Lower leg skin (tissue), 4 donors: ENCODE measurements at regions not wholly inside any gene's neighbourhood (a gene's known extent, or its start where the extent isn't known, plus 50 kb on each side); places are given as distances from the start of the nearest gene placed in this dataset.

Experiments
- DNase-seq, 2 donors: peaks; one replicate each; pipeline ENCODE4 v3.0.0-alpha.2; 2019; ENCODE audit warnings: low spot score in 2 of 2
- H3K4me3 ChIP-seq: fragments of 200-600 bp; sonication (generic); 2 replicates; pipeline ENCODE4 v1.5.1; 2017; ENCODE audit warnings: mild to moderate bottlenecking, low read depth; ENCODE audit not compliant: poor library complexity, severe bottlenecking
- POLR2A ChIP-seq, 2 donors: fragments of 450-650 bp; IDR thresholded peaks; one replicate each; pipeline ENCODE4 v1.6.1; 2016 to 2017; ENCODE audit warnings: antibody characterized with exemption in 2 of 2, mild to moderate bottlenecking in 1 of 2, moderate library complexity in 1 of 2
- WGBS, 2 donors: methylation state at CpG; one replicate each; pipeline ENCODE4 v1.1.5; 2018; 5-methylcytosine and 5-hydroxymethylcytosine counted together
- intact Hi-C: fragments of 100-400 bp; cut with DNase I; formaldehyde crosslinking; loops from one replicate; pipeline ENCODE4 v1.15.0; 2023; ENCODE audit warnings: low total_unique reads
- TF ChIP-seq, protein P1 (sequence below), 3 donors: fragments of 450-650 bp; IDR thresholded peaks; one replicate each; pipeline ENCODE4 v1.5.1; 2016; ENCODE audit warnings: antibody characterized with exemption in 3 of 3, mild to moderate bottlenecking in 3 of 3, moderate library complexity in 2 of 3

DNA sequence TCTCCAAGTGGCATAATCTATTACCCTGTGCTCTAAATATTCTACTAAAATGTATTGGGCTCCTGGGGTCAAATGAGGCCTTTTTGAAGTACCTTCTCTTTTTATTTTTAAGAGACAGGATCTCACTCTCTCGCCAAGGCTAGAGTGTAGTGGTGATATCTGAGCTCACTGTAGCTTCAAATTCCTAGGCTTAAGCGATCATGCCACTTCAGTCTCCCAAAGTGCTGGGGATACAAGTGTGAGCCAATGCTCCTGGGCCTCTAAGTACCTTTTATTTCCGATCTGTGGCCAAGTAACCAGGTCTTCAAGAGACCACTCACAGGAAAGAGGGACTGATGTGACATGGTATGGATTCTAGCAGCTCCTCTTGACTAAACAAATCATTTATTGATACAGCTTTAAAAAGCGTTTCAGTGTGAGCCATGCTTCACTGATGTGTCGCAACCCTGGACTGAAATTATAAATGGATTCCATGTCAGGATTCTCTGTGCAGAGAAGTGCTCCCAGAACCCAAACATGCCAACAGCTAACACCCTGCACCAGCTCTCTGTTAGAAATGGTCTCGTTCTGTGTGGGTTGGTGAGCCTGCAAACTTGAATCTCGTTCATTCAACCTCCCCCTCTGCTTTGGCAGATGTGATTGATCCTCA lies 477.8 kb downstream of the HINT1 start:
- no peak for DNase-seq
- no peak for TF ChIP-seq POLR2A (IDR thresholded peaks at IDR 0.05)
- TF ChIP-seq, protein P1, sequence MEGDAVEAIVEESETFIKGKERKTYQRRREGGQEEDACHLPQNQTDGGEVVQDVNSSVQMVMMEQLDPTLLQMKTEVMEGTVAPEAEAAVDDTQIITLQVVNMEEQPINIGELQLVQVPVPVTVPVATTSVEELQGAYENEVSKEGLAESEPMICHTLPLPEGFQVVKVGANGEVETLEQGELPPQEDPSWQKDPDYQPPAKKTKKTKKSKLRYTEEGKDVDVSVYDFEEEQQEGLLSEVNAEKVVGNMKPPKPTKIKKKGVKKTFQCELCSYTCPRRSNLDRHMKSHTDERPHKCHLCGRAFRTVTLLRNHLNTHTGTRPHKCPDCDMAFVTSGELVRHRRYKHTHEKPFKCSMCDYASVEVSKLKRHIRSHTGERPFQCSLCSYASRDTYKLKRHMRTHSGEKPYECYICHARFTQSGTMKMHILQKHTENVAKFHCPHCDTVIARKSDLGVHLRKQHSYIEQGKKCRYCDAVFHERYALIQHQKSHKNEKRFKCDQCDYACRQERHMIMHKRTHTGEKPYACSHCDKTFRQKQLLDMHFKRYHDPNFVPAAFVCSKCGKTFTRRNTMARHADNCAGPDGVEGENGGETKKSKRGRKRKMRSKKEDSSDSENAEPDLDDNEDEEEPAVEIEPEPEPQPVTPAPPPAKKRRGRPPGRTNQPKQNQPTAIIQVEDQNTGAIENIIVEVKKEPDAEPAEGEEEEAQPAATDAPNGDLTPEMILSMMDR (IDR thresholded peaks at IDR 0.05), result no peak
- intact Hi-C loops, result no loop called here
- WGBS, 2 donors, result 83 to 87% methylated on average over 7 of the region's 7 CpGs
- no peak overlapping the region for H3K4me3 ChIP-seq

DNA sequence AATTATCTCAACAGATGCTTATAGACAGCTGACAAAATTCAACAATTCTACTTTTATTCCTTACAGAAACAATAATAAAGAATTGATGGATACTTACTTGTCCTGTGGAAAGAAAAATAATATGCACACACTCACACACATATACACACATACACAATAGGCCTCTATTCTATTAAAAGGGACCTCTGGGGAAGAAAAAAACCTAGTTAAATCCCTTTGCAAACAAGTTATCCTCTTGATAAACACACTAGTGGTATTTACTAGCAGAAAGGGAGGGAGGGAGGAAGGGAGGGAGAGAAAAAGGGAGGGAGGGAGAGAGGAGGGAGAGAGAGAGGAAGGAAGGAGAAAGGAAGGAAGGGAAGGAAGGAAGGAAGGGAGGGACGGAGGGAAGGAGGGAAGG lies 486.4 kb downstream of the HINT1 start:
- DNase-seq, result no peak
- H3K4me3 ChIP-seq, result no peak overlapping the region
- 67 to 68% methylated on average over 1 of the region's 1 CpG for WGBS, 2 donors
- TF ChIP-seq, protein P1 (IDR thresholded peaks at IDR 0.05), result no peak
- no peak for TF ChIP-seq POLR2A (IDR thresholded peaks at IDR 0.05)
- intact Hi-C loops, result no loop called here

DNA sequence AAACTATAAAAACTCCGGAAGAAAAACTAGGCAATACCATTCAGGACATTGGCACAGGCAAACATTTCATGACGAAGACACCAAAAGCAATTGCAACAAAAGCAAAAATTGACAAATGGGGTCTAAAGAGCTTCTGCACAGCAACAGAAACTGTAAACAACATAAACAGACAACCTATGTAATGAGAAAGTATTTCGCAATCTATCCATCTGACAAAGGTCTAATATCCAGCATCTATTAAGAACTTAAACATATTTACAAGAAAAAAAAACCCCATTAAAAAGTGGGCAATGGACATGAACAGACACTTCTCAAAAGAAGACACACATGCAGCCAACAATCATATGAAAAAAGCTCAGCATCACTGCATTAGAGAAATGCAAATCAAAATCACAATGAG lies 498.6 kb downstream of the HINT1 start:
- intact Hi-C loops, result no loop called here
- no peak for TF ChIP-seq POLR2A (IDR thresholded peaks at IDR 0.05)
- TF ChIP-seq, protein P1 (IDR thresholded peaks at IDR 0.05), result no peak
- WGBS, 2 donors, result 93 to 94% methylated on average over 3 of the region's 3 CpGs
- no peak overlapping the region for H3K4me3 ChIP-seq
- no peak for DNase-seq

DNA sequence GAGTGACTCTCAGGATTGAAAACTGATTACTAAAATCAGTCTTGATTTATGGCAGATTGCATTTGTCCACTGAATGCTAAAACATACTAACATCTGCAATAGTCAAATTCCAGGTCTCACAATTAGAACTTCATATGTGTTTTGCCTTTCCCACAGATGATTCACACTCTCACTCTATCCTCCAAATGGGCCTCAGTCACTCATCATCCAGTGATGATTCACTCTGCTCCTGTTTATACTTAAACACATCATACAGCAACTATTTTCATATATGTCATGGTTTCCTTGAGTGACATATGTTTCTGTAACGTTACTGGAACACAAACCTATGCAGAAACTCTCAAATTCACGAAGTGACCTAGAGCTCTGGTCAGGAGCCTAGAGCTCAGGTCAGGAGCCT lies 512.9 kb downstream of the HINT1 start:
- TF ChIP-seq, protein P1 (IDR thresholded peaks at IDR 0.05), result no peak
- TF ChIP-seq POLR2A (IDR thresholded peaks at IDR 0.05), result no peak
- no peak overlapping the region for H3K4me3 ChIP-seq
- intact Hi-C loops, result no loop called here
- no peak for DNase-seq
- WGBS, 2 donors, result 49 to 62% methylated on average over 2 of the region's 2 CpGs

DNA sequence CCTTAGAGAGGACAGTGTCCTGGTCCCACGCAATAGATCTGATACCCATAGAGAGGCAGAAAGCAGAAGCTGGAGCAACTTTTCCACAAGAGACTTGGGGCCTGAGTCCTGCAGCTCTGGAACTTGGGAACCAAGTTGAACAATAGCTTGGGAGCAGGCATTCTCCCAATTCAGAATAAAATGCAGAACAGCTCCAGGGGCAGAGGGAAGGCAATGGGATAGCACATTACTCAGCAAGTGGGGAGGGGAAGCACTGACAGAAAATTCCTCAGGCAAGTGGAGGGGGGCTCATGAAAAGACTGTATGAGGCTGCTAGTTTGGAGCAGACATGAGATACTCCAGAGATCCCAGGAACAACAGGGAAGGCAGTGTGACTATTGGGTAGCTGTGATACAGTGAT lies 513.6 kb downstream of the HINT1 start:
- no peak overlapping the region for H3K4me3 ChIP-seq
- intact Hi-C loops, result no loop called here
- no peak for DNase-seq
- TF ChIP-seq, protein P1 (IDR thresholded peaks at IDR 0.05), result no peak
- no peak for TF ChIP-seq POLR2A (IDR thresholded peaks at IDR 0.05)
- WGBS, 2 donors, result 33 to 83% methylated on average over 1 of the region's 1 CpG

DNA sequence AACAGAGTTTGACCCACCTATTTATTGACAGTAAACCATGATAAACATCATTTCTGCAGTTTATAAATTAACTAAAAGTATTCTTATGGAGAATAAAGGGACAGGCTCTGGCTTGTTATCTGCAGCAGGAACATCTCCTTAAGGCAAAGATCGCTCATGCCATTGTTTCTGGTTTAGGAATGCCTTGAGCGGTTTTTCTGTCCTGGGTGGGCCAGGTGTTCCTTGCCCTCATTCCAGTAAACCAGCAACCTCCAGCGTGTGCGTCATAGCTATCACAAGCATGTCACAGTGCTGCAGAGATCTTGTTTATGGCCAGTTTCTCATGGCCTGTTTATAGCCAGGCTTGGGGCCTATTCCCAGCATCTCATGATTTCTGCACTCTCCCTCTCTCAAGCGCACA lies 521.7 kb downstream of the HINT1 start:
- no peak overlapping the region for H3K4me3 ChIP-seq
- TF ChIP-seq POLR2A (IDR thresholded peaks at IDR 0.05), result no peak
- TF ChIP-seq, protein P1 (IDR thresholded peaks at IDR 0.05), result no peak
- 78 to 94% methylated on average over 5 of the region's 5 CpGs for WGBS, 2 donors
- intact Hi-C loops, result no loop called here
- no peak for DNase-seq
